ELR (cell line): ENCODE measurements at regions not wholly inside any gene's neighbourhood (a gene's known extent, or its start where the extent isn't known, plus 50 kb on each side); places are given as distances from the start of the nearest gene placed in this dataset.

Experiments
- DNase-seq: peaks from one replicate; pipeline ENCODE4 v3.0.0-alpha.2; 2015; ENCODE audit warnings: low read depth

GRCh38 chr6:163951326-163951725, 536.8 kb downstream of the QKI start:
- no peak for DNase-seq

- peak; percentile 34 for DNase-seq
Measured at GRCh38 chr6:163950159-163950558, 535.6 kb downstream of the QKI start.

GRCh38 chr6:163949431-163949830, 534.9 kb downstream of the QKI start:
- DNase-seq: no peak

GRCh38 chr6:163948250-163948649, 533.7 kb downstream of the QKI start:
- DNase-seq: no peak

- peak; percentile 6 for DNase-seq
Measured at GRCh38 chr6:163947276-163947675, 532.8 kb downstream of the QKI start.

- DNase-seq: no peak
Measured at GRCh38 chr6:163946437-163946836, 531.9 kb downstream of the QKI start.

- DNase-seq: no peak
Measured at GRCh38 chr6:163945808-163946207, 531.3 kb downstream of the QKI start.

- DNase-seq: no peak
Measured at GRCh38 chr6:163944897-163945296, 530.4 kb downstream of the QKI start.

GRCh38 chr6:163943607-163944385, 529.3 kb downstream of the QKI start:
- DNase-seq: peak; percentile 24

GRCh38 chr6:163942790-163943189, 528.3 kb downstream of the QKI start:
- no peak for DNase-seq

- no peak for DNase-seq
Measured at GRCh38 chr6:163941624-163941976, 527.1 kb downstream of the QKI start.

GRCh38 chr6:163940705-163941623, 526.4 kb downstream of the QKI start:
- DNase-seq: no peak

GRCh38 chr6:163937071-163937470, 522.6 kb downstream of the QKI start:
- DNase-seq: no peak

- DNase-seq: no peak
Measured at GRCh38 chr6:163935158-163935762, 520.7 kb downstream of the QKI start.

- no peak for DNase-seq
Measured at GRCh38 chr6:163930012-163930411, 515.5 kb downstream of the QKI start.

GRCh38 chr6:163929538-163929937, 515.0 kb downstream of the QKI start:
- no peak for DNase-seq

- DNase-seq: no peak
Measured at GRCh38 chr6:163926642-163927041, 512.1 kb downstream of the QKI start.

GRCh38 chr6:163925839-163926238, 511.3 kb downstream of the QKI start:
- no peak for DNase-seq

GRCh38 chr6:163923658-163924411, 509.3 kb downstream of the QKI start:
- DNase-seq: no peak

GRCh38 chr6:163922562-163922961, 508.0 kb downstream of the QKI start:
- no peak for DNase-seq

- DNase-seq: no peak
Measured at GRCh38 chr6:163919652-163920051, 505.1 kb downstream of the QKI start.
